ENCODE measurements at regions not wholly inside any gene's neighbourhood (a gene's known extent, or its start where the extent isn't known, plus 50 kb on each side); places are given as distances from the start of the nearest gene placed in this dataset.

GRCh38 chr15:61318802-61319525 lies 89.9 kb upstream of the RORA start:
- no peak for DNase-seq

GRCh38 chr15:61318301-61318700 lies 89.2 kb upstream of the RORA start:
- peak; percentile 26 for DNase-seq

- no peak for DNase-seq
Observed at GRCh38 chr15:61315471-61315870, 86.4 kb upstream of the RORA start.

- no peak for DNase-seq
Observed at GRCh38 chr15:61314427-61314826, 85.3 kb upstream of the RORA start.

- no peak for DNase-seq
Observed at GRCh38 chr15:61309617-61310016, 80.5 kb upstream of the RORA start.

GRCh38 chr15:61309031-61309511 lies 80.0 kb upstream of the RORA start:
- no peak for DNase-seq

- no peak for DNase-seq
Observed at GRCh38 chr15:61308437-61308836, 79.3 kb upstream of the RORA start.

DNA sequence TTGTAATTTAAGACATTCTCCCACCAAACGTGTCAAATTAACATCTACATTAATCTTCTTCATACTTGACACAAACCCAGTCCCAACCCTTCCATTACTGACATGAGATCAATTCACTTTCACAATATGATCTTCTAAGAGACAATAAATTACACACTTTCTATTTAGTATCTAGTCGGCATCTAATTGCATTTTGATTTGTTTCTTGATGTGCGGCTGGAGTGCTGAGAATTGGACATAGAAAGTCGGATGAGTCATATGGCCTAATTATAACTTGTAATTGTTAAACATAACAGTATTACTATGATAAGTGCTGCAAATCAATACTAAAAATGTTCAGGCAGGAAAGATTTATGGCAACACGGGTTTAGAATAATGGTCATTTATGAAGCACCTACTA lies 78.4 kb upstream of the RORA start:
- no peak for DNase-seq

DNA sequence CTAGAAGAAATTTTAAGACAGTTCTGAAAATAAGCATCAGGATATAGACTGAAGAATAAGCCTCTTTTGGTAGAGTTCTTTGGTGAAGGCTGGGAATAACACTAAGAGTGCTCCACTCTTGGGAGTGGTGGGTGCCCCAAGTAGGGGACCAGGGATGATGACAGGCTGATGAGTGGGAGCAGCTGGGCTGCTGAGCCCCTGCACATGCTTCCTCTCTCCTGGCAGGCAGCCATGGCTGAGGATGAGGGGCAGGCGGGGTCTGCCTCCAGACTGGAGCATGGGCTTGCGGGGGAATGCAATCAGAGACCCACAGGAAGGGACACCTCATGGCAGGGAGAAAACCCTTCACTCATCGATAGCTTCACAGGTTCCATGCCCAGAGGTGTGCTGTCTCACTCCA lies 72.6 kb upstream of the RORA start:
- no peak for DNase-seq

DNA sequence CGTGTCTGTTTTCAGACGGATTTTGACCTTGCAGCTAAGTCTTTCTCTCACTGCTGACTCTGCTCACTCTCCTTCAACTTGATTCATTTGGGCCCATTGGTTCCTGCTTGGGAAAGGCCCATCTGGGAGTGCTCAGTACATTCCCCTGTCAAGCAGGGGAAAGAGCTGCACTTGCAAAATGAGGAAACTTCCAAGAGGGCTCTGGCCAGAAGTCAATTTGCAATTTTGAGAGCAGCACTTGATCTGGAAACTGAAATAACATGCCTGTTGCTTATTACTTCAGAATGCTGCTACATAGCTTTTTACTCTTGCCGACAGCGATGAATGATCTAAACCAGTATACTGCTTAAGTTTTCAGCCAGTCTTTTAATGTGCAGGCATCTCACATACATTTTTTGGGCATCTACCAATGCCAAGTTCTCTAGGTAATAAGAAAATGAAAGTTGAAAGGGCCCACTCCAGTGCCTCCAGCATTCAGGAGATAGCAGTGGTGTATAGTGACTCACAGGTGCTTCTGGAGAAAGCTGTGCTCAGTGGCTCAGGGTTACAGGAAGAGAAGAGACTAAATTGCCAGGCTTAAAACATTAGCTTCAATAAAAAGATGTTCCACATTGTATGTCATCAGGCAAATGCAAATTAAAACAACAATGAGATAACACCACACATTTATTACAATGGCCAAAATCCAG lies 70.1 kb upstream of the RORA start:
- DNase-seq = no peak

DNA sequence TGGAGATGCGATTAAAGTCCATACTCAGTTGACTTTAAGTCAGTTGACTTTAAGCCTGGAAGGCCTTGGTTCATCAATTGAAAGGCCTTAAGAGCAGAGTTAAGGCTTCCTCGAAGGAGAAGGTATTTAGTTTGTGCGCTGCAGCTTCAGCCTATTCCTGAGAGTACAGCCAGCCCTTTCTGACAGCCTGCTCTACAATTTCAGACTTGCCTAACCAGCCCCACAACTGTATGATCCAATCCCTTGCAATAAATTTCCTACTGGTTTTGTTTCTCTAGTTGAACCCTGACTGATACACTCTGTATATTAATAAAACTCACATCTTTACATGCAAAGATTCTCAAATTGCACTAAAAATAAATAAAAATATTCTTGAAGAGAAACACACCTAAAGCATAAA lies 66.1 kb upstream of the RORA start:
- DNase-seq = no peak

DNA sequence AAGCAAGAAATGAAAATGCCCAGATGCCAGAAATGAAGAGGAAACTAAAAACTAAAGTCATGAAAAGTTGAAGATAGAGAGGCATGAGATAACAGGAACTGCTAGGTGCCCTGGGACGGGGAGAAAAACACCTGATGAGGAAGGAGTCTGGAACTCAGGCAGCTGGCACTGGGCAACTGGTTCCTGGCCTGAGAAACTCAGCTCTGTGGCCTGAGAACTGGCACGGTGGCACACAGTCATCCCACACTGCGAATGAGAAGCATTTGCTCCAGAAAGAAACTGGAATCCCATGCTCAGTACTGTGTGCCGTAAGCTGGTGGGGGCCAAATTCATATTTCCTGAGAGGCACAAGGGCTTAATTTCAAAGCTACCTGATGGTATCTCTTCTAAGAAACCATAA lies 53.6 kb upstream of the RORA start:
- no peak for DNase-seq

- no peak for DNase-seq
Observed at GRCh38 chr15:61281328-61281727, 52.2 kb upstream of the RORA start.
